Prostate gland (tissue), 2 donors: ENCODE measurements at regions not wholly inside any gene's neighbourhood (a gene's known extent, or its start where the extent isn't known, plus 50 kb on each side); places are given as distances from the start of the nearest gene placed in this dataset.

Experiments
- DNase-seq: peaks from one replicate; pipeline ENCODE4 v3.0.0-alpha.2; 2019; ENCODE audit warnings: low spot score
- H3K27ac ChIP-seq, 2 donors: fragments of 200-600 bp; sonication (generic); 2 replicates each; pipeline ENCODE4 v1.5.1; 2017 to 2019
- H3K27me3 ChIP-seq: fragments of 200-600 bp; sonication (generic); replicated peaks from 2 replicates; pipeline ENCODE4 v1.5.1; 2019; ENCODE audit not compliant: insufficient read depth
- H3K36me3 ChIP-seq, 2 donors: fragments of 200-600 bp; sonication (generic); 1 replicate in 1 of 2; 2 replicates in 1 of 2; pipeline versions ENCODE4 v1.5.1 to v1.8.1; 2017 to 2019
- H3K4me1 ChIP-seq: fragments of 200-600 bp; sonication (generic); replicated peaks from 2 replicates; pipeline ENCODE4 v1.5.1; 2019
- H3K4me3 ChIP-seq, 2 donors: fragments of 200-600 bp; sonication (generic); 2 replicates each; pipeline ENCODE4 v1.5.1; 2017 to 2019
- H3K9me3 ChIP-seq: fragments of 200-600 bp; sonication (generic); 2 replicates; pipeline ENCODE4 v1.5.1; 2017
- POLR2A ChIP-seq: fragments of 450-650 bp; IDR thresholded peaks from one replicate; pipeline ENCODE4 v1.6.1; 2016; ENCODE audit warnings: antibody characterized with exemption, mild to moderate bottlenecking
- POLR2AphosphoS5 ChIP-seq: sonication (generic); formaldehyde crosslinking; IDR thresholded peaks from one replicate; pipeline ENCODE4 v1.6.1; 2017; ENCODE audit warnings: antibody characterized with exemption
- WGBS: methylation state at CpG from one replicate; pipeline ENCODE4 v1.1.5; 2018; 5-methylcytosine and 5-hydroxymethylcytosine counted together
- intact Hi-C: fragments of 100-400 bp; cut with DNase I; formaldehyde crosslinking; loops from one replicate; pipeline ENCODE4 v1.14.2; 2022
- TF ChIP-seq, protein P1 (sequence below), 4 experiments: fragments of 200-600 bp in 2 of 4; fragments of 450-650 bp in 2 of 4; sonication (generic) in 2 of 4; IDR thresholded peaks; 1 replicate in 3 of 4; 2 replicates in 1 of 4; pipeline ENCODE4 v1.5.1; 2016 to 2019; ENCODE audit warnings: antibody characterized with exemption in 4 of 4, mild to moderate bottlenecking in 2 of 4, moderate library complexity in 2 of 4

DNA sequence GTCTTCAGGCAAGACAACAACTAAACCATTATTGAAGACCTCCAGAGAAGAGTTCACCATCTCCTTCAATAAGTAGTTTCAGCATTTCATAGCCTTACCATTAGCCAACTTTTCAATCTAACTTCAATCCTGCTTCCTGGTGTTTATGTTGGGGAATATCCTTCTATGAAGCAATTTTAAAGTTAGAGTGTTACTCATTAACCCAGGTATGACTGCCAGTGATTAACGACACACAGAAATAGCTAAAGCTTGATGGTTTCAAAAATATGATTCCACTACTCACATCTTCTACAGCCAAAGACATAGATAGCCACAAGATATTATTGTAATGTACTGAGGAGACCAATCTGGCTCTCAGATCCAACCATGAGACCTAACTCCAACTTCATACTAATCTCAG, 403.2 kb downstream of the EFNB2 start:
- TF ChIP-seq, protein P1, sequence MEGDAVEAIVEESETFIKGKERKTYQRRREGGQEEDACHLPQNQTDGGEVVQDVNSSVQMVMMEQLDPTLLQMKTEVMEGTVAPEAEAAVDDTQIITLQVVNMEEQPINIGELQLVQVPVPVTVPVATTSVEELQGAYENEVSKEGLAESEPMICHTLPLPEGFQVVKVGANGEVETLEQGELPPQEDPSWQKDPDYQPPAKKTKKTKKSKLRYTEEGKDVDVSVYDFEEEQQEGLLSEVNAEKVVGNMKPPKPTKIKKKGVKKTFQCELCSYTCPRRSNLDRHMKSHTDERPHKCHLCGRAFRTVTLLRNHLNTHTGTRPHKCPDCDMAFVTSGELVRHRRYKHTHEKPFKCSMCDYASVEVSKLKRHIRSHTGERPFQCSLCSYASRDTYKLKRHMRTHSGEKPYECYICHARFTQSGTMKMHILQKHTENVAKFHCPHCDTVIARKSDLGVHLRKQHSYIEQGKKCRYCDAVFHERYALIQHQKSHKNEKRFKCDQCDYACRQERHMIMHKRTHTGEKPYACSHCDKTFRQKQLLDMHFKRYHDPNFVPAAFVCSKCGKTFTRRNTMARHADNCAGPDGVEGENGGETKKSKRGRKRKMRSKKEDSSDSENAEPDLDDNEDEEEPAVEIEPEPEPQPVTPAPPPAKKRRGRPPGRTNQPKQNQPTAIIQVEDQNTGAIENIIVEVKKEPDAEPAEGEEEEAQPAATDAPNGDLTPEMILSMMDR (IDR thresholded peaks at IDR 0.05), result no peak
- no peak for TF ChIP-seq POLR2A
- TF ChIP-seq POLR2AphosphoS5, result no peak
- no peak overlapping the region for H3K27ac ChIP-seq
- no peaks in the 10 kb centered on the region for H3K9me3 ChIP-seq
- no peak overlapping the region for H3K4me3 ChIP-seq
- no peaks in the 10 kb centered on the region for H3K36me3 ChIP-seq
- DNase-seq, result no peak
- H3K4me1 ChIP-seq, result no peaks in the 10 kb centered on the region
- H3K27me3 ChIP-seq, result no peaks in the 10 kb centered on the region
- intact Hi-C loops, result no loop called here
- 73% methylated on average over 1 of the region's 1 CpG for WGBS

DNA sequence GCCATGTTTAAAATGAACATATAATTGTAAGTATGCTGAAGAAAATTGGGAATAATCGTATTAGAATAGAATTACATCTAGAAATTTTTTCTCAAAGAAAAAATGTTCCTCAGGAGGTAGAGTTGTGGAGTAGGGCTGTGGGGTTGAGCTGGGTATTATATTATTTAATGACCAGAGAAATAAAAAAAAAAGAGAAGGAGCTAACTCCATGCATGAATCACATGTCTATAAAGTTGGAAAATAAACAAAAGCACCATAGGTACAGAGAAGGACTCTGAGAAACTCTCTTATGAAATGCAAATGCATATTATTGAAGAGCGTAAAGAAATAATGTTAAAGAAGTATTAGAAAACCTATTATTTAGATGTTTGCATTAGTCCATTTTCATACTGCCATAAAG, 405.5 kb downstream of the EFNB2 start:
- no peaks in the 10 kb centered on the region for H3K36me3 ChIP-seq
- H3K4me3 ChIP-seq, result no peak overlapping the region
- TF ChIP-seq POLR2AphosphoS5 (no peak), POLR2A (no peak)
- TF ChIP-seq, protein P1 (IDR thresholded peaks at IDR 0.05), result no peak
- no peak overlapping the region for H3K27ac ChIP-seq
- no peak for DNase-seq
- intact Hi-C loops, result no loop called here
- 48% methylated on average over 2 of the region's 2 CpGs for WGBS
- H3K9me3 ChIP-seq, result no peaks in the 10 kb centered on the region
- no peaks in the 10 kb centered on the region for H3K27me3 ChIP-seq
- no peaks in the 10 kb centered on the region for H3K4me1 ChIP-seq

DNA sequence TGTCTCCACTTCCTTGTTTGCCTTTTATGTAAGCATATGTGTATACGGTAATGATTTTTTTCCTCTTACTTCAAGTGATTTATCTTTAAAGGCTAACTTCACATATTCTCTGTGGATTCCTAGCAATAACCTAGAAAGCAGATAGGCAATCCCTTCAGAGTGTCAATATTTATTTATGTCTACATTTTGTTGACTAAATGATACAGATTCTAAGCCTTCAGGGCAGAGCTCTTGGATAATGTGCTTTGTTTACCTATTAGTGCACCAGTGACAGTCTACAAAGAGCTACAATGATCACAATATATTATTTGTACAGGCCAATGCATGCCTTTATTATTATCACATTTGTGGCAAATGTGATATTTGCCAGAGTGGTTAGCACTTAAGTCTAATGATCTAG, 406.2 kb downstream of the EFNB2 start:
- no peaks in the 10 kb centered on the region for H3K9me3 ChIP-seq
- H3K27ac ChIP-seq, result no peak overlapping the region
- 59% methylated on average over 1 of the region's 1 CpG for WGBS
- no peaks in the 10 kb centered on the region for H3K4me1 ChIP-seq
- H3K27me3 ChIP-seq, result no peaks in the 10 kb centered on the region
- no peaks in the 10 kb centered on the region for H3K36me3 ChIP-seq
- intact Hi-C loops, result no loop called here
- TF ChIP-seq POLR2A (no peak), POLR2AphosphoS5 (no peak)
- TF ChIP-seq, protein P1 (IDR thresholded peaks at IDR 0.05), result no peak
- no peak for DNase-seq
- H3K4me3 ChIP-seq, result no peak overlapping the region

DNA sequence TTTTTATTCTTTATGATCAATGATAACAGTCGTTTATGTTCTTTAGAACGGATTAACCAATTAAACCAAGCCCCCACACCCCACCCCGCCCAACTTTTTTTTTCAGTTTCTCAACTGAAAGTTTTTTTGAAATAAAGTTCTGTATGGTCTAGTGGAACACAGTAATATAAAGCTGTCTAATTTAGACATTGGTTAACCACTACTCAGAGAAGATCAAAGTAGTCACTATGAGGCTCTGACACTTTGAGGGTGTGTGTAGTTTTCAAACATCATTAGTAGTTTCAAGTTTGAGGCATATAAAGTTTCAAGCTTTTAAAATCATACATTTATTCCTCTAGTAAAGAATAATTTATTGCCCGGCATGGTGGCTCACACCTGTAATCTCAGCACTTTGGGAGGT, 413.2 kb downstream of the EFNB2 start:
- no peaks in the 10 kb centered on the region for H3K4me1 ChIP-seq
- TF ChIP-seq POLR2AphosphoS5, result no peak
- TF ChIP-seq POLR2A, result no peak
- TF ChIP-seq, protein P1 (IDR thresholded peaks at IDR 0.05), result no peak
- H3K9me3 ChIP-seq, result no peaks in the 10 kb centered on the region
- H3K27me3 ChIP-seq, result no peaks in the 10 kb centered on the region
- DNase-seq, result no peak
- 65% methylated on average over 4 of the region's 4 CpGs for WGBS
- no peak overlapping the region for H3K4me3 ChIP-seq
- intact Hi-C loops, result no loop called here
- no peaks in the 10 kb centered on the region for H3K36me3 ChIP-seq
- H3K27ac ChIP-seq, result no peak overlapping the region

DNA sequence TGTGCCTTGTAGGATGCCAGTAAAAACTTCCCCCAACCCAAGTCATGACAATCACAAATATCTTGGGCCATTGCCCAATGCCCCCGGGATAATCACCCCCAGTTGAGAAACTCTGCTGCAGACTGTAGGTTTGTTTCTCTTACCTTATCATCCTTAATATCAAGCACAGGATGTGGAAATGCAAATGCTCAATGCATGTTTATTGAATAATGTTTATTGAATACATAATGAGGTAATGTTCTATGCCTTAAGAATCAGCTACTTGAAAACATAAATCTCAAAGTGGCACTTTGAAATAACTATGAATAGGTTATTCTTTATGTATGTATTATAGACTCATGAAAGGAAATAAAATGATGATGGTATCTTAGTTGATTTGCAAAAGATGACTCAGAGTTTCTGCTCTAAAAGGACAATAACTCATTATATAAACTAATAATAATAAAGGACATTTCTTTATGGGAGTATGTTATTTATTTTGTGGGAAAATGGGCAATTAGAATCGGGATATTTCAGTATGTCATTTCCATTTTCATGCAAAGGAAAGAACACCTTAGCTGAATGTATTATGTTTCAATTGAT, 414.2 kb downstream of the EFNB2 start:
- intact Hi-C loops, result no loop called here

More for the DNA sequence above, 414.2 kb downstream of the EFNB2 start:
- whole genome bisulfite sequencing, result 35% methylated on average over 2 of the region's 2 CpGs
- Histone ChIP-seq H3K4me1 (no peaks in the 10 kb centered on the region), H3K27me3 (no peaks in the 10 kb centered on the region), H3K27ac (no peak overlapping the region), H3K4me3 (no peak overlapping the region), H3K9me3 (no peaks in the 10 kb centered on the region), H3K36me3 (no peaks in the 10 kb centered on the region)
- no peak for DNase-seq
- TF ChIP-seq, protein P1 (IDR thresholded peaks at IDR 0.05), result no peak
- TF ChIP-seq POLR2AphosphoS5, result no peak
- no peak for TF ChIP-seq POLR2A
